MM.1S (cell line): ENCODE measurements at regions not wholly inside any gene's neighbourhood (a gene's known extent, or its start where the extent isn't known, plus 50 kb on each side); places are given as distances from the start of the nearest gene placed in this dataset.
"Not testable (repeated sequence)": the region's sequence is repeated elsewhere in the genome, so short reads cannot be mapped to it uniquely, and the experiment has no call there.

Experiments
- DNase-seq: peaks from one replicate; pipeline ENCODE4 v3.0.0-alpha.2; 2015
- H2AFZ ChIP-seq: fragments of 300-600 bp; sonication (generic); 2 replicates; pipeline ENCODE4 v1.6.0; 2016; ENCODE audit warnings: antibody characterized with exemption, low read length
- H3F3A ChIP-seq: fragments of 300-600 bp; sonication (generic); 2 replicates; pipeline ENCODE4 v1.6.1; 2016; ENCODE audit warnings: mild to moderate bottlenecking, antibody characterized with exemption, low read length, moderate library complexity, mixed read lengths; ENCODE audit not compliant: insufficient read depth
- H3K27ac ChIP-seq: fragments of 300-600 bp; sonication (generic); 2 replicates; pipeline ENCODE4 v1.5.1; 2016; ENCODE audit warnings: mild to moderate bottlenecking, low read length
- H3K27me3 ChIP-seq: fragments of 300-600 bp; sonication (generic); replicated peaks from 2 replicates; pipeline ENCODE4 v1.6.0; 2016; ENCODE audit warnings: low read length; ENCODE audit not compliant: insufficient read depth
- H3K36me3 ChIP-seq: fragments of 300-600 bp; sonication (generic); replicated peaks from 2 replicates; pipeline ENCODE4 v1.6.1; 2016; ENCODE audit warnings: mild to moderate bottlenecking, low read length, mixed read lengths; ENCODE audit not compliant: insufficient read depth
- H3K4me1 ChIP-seq: fragments of 300-600 bp; sonication (generic); 2 replicates; pipeline ENCODE4 v1.6.1; 2016; ENCODE audit warnings: low read length, mixed read lengths
- H3K4me2 ChIP-seq: fragments of 300-600 bp; sonication (generic); 2 replicates; pipeline ENCODE4 v1.6.0; 2016; ENCODE audit warnings: low read depth, low read length
- H3K4me3 ChIP-seq: fragments of 300-600 bp; sonication (generic); 2 replicates; pipeline ENCODE4 v1.5.1; 2016; ENCODE audit warnings: low read length, mixed read lengths
- H3K79me2 ChIP-seq: fragments of 300-600 bp; sonication (generic); 2 replicates; pipeline ENCODE4 v1.6.1; 2016; ENCODE audit warnings: mixed run types, low read length, mixed read lengths
- H3K9ac ChIP-seq: fragments of 300-600 bp; sonication (generic); 2 replicates; pipeline ENCODE4 v1.6.1; 2016; ENCODE audit warnings: low read length, mixed read lengths
- H3K9me2 ChIP-seq: fragments of 300-600 bp; sonication (generic); replicated peaks from 2 replicates; pipeline ENCODE4 v1.6.1; 2016; ENCODE audit warnings: mild to moderate bottlenecking, low read length, mixed read lengths; ENCODE audit not compliant: insufficient read depth
- H3K9me3 ChIP-seq: fragments of 300-600 bp; sonication (generic); replicated peaks from 2 replicates; pipeline ENCODE4 v1.6.1; 2016; ENCODE audit warnings: mild to moderate bottlenecking, low read length, mixed read lengths; ENCODE audit not compliant: insufficient read depth
- H4K20me1 ChIP-seq: fragments of 300-600 bp; sonication (generic); 2 replicates; pipeline ENCODE4 v1.6.1; 2016; ENCODE audit warnings: mild to moderate bottlenecking, low read length, moderate library complexity, mixed read lengths; ENCODE audit not compliant: insufficient read depth
- EZH2 ChIP-seq: fragments of 300-600 bp; sonication (generic); optimal IDR thresholded peaks from 2 replicates; pipeline ENCODE3; 2017; ENCODE audit warnings: low read depth, mild to moderate bottlenecking, antibody characterized with exemption, low read length, mixed read lengths
- EZH2phosphoT487 ChIP-seq: fragments of 300-600 bp; sonication (generic); IDR thresholded peaks from 2 replicates; pipeline ENCODE4 v1.6.1; 2018; ENCODE audit warnings: antibody characterized with exemption, low read length
- TF ChIP-seq, protein P1 (sequence below): fragments of 300-600 bp; sonication (generic); IDR thresholded peaks from 2 replicates; pipeline ENCODE4 v1.5.1; 2016; ENCODE audit warnings: antibody characterized with exemption, low read length, mixed read lengths

DNA sequence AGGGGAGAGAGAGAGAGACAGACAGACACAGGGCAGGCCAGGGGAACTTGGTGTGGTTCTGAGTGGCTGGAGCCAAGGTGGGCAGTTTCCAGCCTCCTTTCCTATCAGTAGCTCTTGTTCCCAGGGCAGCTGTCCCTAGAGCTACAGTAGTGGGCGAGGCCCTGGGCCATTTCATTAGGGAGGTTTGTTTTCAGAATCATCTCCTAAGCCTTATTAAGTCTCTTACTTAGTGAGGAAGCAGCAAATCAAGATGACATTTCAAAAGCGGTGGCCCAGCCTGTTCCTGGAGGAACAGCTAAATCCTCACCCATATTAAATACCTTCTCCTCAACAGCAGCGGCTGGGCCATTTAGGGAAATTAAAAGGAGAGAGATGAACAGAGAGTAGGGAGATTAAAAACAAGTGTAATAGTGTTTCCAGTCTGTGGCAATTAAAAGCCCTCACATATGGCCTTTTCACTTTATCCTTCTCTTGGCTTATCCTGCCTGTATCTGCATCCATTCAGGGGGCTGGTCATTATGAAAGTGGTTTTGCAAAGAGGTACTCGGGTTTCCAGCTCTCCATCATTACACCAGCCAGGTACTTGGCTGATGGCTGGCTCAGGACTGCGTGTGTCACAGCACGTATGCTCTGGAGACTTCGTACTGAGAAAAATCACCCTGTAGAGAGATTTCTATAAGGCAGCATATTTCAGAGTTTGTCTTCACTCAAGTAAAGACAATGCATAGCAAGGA is 91.9 kb upstream of the PRR23C start:
- Histone ChIP-seq H3K9me2 (no peaks in the 10 kb centered on the region), H3K4me2 (no peak overlapping the region), H3K27ac (no peak overlapping the region), H3K27me3 (no peaks in the 10 kb centered on the region), H2AFZ (no peak overlapping the region), H3F3A (no peaks in the 10 kb centered on the region), H3K9ac (no peak overlapping the region), H4K20me1 (no peaks in the 10 kb centered on the region), H3K9me3 (no peaks in the 10 kb centered on the region), H3K79me2 (no peaks in the 10 kb centered on the region), H3K4me3 (no peak overlapping the region), H3K4me1 (no peaks in the 10 kb centered on the region), H3K36me3 (no peaks in the 10 kb centered on the region)
- DNase-seq, result no peak
- TF ChIP-seq, protein P1, sequence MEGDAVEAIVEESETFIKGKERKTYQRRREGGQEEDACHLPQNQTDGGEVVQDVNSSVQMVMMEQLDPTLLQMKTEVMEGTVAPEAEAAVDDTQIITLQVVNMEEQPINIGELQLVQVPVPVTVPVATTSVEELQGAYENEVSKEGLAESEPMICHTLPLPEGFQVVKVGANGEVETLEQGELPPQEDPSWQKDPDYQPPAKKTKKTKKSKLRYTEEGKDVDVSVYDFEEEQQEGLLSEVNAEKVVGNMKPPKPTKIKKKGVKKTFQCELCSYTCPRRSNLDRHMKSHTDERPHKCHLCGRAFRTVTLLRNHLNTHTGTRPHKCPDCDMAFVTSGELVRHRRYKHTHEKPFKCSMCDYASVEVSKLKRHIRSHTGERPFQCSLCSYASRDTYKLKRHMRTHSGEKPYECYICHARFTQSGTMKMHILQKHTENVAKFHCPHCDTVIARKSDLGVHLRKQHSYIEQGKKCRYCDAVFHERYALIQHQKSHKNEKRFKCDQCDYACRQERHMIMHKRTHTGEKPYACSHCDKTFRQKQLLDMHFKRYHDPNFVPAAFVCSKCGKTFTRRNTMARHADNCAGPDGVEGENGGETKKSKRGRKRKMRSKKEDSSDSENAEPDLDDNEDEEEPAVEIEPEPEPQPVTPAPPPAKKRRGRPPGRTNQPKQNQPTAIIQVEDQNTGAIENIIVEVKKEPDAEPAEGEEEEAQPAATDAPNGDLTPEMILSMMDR, result no peak
- no peak for TF ChIP-seq EZH2phosphoT487
- TF ChIP-seq EZH2, result no peak

- Histone ChIP-seq H3K79me2 (no peaks in the 10 kb centered on the region), H3K27me3 (no peaks in the 10 kb centered on the region), H3F3A (no peaks in the 10 kb centered on the region), H4K20me1 (no peaks in the 10 kb centered on the region), H3K4me1 (no peaks in the 10 kb centered on the region), H3K9ac (no peak overlapping the region), H3K27ac (no peak overlapping the region), H3K9me3 (no peaks in the 10 kb centered on the region), H2AFZ (no peak overlapping the region), H3K9me2 (no peaks in the 10 kb centered on the region), H3K4me3 (no peak overlapping the region), H3K4me2 (no peak overlapping the region), H3K36me3 (no peaks in the 10 kb centered on the region)
- TF ChIP-seq EZH2phosphoT487 (no peak), EZH2 (no peak)
- TF ChIP-seq, protein P1, result no peak
- DNase-seq, result no peak
Observed at GRCh38 chr3:139140553-139140952, 95.9 kb upstream of the PRR23C start.

GRCh38 chr3:139145980-139146379 is 101.3 kb upstream of the PRR23C start:
- H2AFZ ChIP-seq, H3F3A ChIP-seq, H3K79me2 ChIP-seq: not testable (repeated sequence)

DNA sequence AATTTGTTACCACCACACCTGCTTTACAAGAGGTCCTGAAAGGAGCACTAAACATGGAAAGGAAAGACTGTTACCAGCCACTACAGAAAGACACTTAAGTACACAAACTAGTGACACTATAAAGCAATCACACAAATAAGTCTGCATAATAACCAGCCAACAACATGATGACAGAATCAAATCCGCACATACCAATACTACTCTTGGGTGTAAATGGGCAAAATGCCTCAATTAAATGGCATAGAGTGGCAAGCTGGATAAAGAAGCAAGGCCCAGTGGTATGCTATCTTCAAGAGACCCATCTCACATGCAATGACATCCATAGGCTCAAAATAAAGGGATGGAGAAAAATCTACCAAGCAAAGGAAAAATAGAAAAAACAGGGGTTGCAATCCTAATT is 106.8 kb upstream of the PRR23C start:
- no peaks in the 10 kb centered on the region for H3K36me3 ChIP-seq
- TF ChIP-seq EZH2phosphoT487, result no peak
- no peak for TF ChIP-seq EZH2
- TF ChIP-seq, protein P1, result no peak
- H3K27ac ChIP-seq, result no peak overlapping the region
- no peak overlapping the region for H3K4me2 ChIP-seq
- H3K9me3 ChIP-seq, result no peaks in the 10 kb centered on the region
- H3K27me3 ChIP-seq, result no peaks in the 10 kb centered on the region
- no peaks in the 10 kb centered on the region for H4K20me1 ChIP-seq
- no peak for DNase-seq
- no peak overlapping the region for H3K9ac ChIP-seq
- H3F3A ChIP-seq, result no peaks in the 10 kb centered on the region
- no peak overlapping the region for H3K4me3 ChIP-seq
- no peaks in the 10 kb centered on the region for H3K9me2 ChIP-seq
- H3K4me1 ChIP-seq, result no peaks in the 10 kb centered on the region
- no peak overlapping the region for H2AFZ ChIP-seq
- no peaks in the 10 kb centered on the region for H3K79me2 ChIP-seq

More at GRCh38 chr3:139145980-139146379, 101.3 kb upstream of the PRR23C start:
- H3K9me3 ChIP-seq, H3K4me1 ChIP-seq, H3K36me3 ChIP-seq, H3K27ac ChIP-seq, H3K27me3 ChIP-seq, H4K20me1 ChIP-seq, H3K9ac ChIP-seq, H3K4me2 ChIP-seq, H3K4me3 ChIP-seq, H3K9me2 ChIP-seq, DNase-seq: not testable (repeated sequence)

DNA sequence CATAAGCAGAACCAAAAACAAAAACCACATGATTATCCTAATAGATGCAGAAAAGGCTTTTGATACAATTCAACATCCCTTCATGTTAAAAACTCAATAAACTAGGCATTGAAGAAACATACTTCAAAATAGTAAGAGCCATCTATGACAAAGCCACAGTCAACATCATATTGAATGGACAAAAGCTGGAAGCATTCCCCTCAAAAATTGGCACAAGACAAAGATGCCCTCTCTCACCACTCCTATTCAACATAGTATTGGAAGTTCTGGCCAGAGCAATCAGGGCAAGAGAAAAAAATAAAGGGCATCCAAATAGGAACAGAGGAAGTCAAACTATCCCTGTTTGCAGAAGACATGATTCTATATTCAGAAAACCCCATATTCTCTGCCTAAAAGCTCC is 108.7 kb upstream of the PRR23C start:
- not testable (repeated sequence) for H3K9me2 ChIP-seq, H3K27me3 ChIP-seq, H3K9ac ChIP-seq, H3K36me3 ChIP-seq, H3K79me2 ChIP-seq, DNase-seq, H2AFZ ChIP-seq, H3K4me3 ChIP-seq, H3F3A ChIP-seq, H3K4me2 ChIP-seq, H3K9me3 ChIP-seq, H3K27ac ChIP-seq, H4K20me1 ChIP-seq, H3K4me1 ChIP-seq
